HepG2 (cell line): ENCODE measurements at regions not wholly inside any gene's neighbourhood (a gene's known extent, or its start where the extent isn't known, plus 50 kb on each side); places are given as distances from the start of the nearest gene placed in this dataset.

Experiments
- ATAC-seq: fragments of 200-7000 bp; cut with Tn5 transposase; 3 replicates; pipeline ENCODE4 v1.9.1; 2020; ENCODE audit warnings: mild to moderate bottlenecking, moderate library complexity
- BruUV-seq: library from RNA; stranded (reverse); fragments of 400-500 nt; replicated peaks from 2 replicates; lab custom pipeline; 2021; lab: Mats Ljungman, UMichigan
- CTCF ChIA-PET: fragments of 300-600 bp; formaldehyde crosslinking; extraction: SDS; loops from one replicate; lab custom pipeline; 2021; ENCODE audit warnings: low total read pairs, inconsistent platforms, low intra/inter-chr PET ratio; lab: Yijun Ruan, JAX
- POLR2A ChIA-PET: fragments of 350-600 bp; sonication (Branson Sonifier 250); formaldehyde crosslinking; loops from one replicate; lab custom pipeline; 2020; ENCODE audit warnings: antibody characterized with exemption, inconsistent platforms; lab: Yijun Ruan, JAX
- DNase-seq: peaks from one replicate; pipeline ENCODE4 v3.0.0-alpha.2; 2015; ENCODE audit warnings: low spot score
- FAIRE-seq: peaks from 3 replicates; lab custom pipeline; 2011; peaks lifted over from hg19 to GRCh38; lab: Jason Lieb, UNC
- H2AFZ ChIP-seq: one replicate; pipeline ENCODE4 v1.6.1; 2011; ENCODE audit warnings: low read length, inconsistent platforms
- H3K27ac ChIP-seq: fragments of 300-600 bp; 3 replicates; pipeline ENCODE4 v1.8.0; 2011; ENCODE audit warnings: mixed run types, mild to moderate bottlenecking, mixed read lengths, low read length, inconsistent platforms; ENCODE audit not compliant: insufficient read depth; ENCODE audit errors: extremely low read length
- H3K27me3 ChIP-seq, 2 experiments: fragments of 200-600 bp in 1 of 2; 2 replicates in 1 of 2; 3 replicates in 1 of 2; pipeline versions ENCODE4 v1.6.0 to v1.8.0; 2011; ENCODE audit warnings: low read length in 2 of 2, mild to moderate bottlenecking in 2 of 2, moderate library complexity in 2 of 2, inconsistent platforms in 1 of 2; ENCODE audit not compliant: insufficient read depth in 2 of 2, control insufficient read depth in 1 of 2
- H3K36me3 ChIP-seq, 2 experiments: fragments of 200-600 bp in 1 of 2; replicated peaks in 1 of 2; 2 replicates in 1 of 2; 3 replicates in 1 of 2; pipeline versions ENCODE4 v1.5.1 to v1.8.0; 2011; ENCODE audit warnings: low read length in 2 of 2, inconsistent platforms in 1 of 2; ENCODE audit not compliant: insufficient read depth in 2 of 2, control insufficient read depth in 1 of 2
- H3K4me1 ChIP-seq: 2 replicates; pipeline ENCODE4 v1.5.1; 2012; ENCODE audit warnings: low read length, inconsistent platforms; ENCODE audit not compliant: insufficient read depth
- H3K4me2 ChIP-seq: 2 replicates; pipeline ENCODE4 v1.6.0; 2011; ENCODE audit warnings: low read depth, low read length, inconsistent platforms
- H3K4me3 ChIP-seq, 3 experiments: fragments of 200-600 bp in 1 of 3; sonication (generic), shearing (Covaris generic) in 1 of 3; replicated peaks in 1 of 3; 2 replicates each; pipeline ENCODE4 v1.5.1; 2011 to 2016; ENCODE audit warnings: low read length in 3 of 3, inconsistent platforms in 2 of 3, low read depth in 2 of 3, mild to moderate bottlenecking in 2 of 3, control low read depth in 1 of 3, mixed read lengths in 1 of 3; ENCODE audit not compliant: insufficient read depth in 1 of 3
- H3K79me2 ChIP-seq: one replicate; pipeline ENCODE4 v1.6.1; 2011; ENCODE audit warnings: low read length, inconsistent platforms; ENCODE audit not compliant: insufficient read depth
- H3K9ac ChIP-seq: 2 replicates; pipeline ENCODE4 v1.6.0; 2011; ENCODE audit warnings: mild to moderate bottlenecking, low read depth, low read length, inconsistent platforms; ENCODE audit not compliant: insufficient read depth
- H3K9me3 ChIP-seq: 2 replicates; pipeline ENCODE4 v1.5.1; 2012; ENCODE audit warnings: mild to moderate bottlenecking, low read length
- H4K20me1 ChIP-seq: 2 replicates; pipeline ENCODE4 v1.6.0; 2011; ENCODE audit warnings: inconsistent platforms, mild to moderate bottlenecking, low read length, moderate library complexity; ENCODE audit not compliant: insufficient read depth
- ADNP ChIP-seq: sonication (generic); formaldehyde crosslinking; IDR thresholded peaks from 2 replicates; pipeline ENCODE4 v1.4.0; 2020; ENCODE audit warnings: missing genetic modification reagents
- CHD2 ChIP-seq: IDR thresholded peaks from 2 replicates; pipeline ENCODE4 v1.6.1; 2011; ENCODE audit warnings: low read depth, low read length, improper control_type of control experiment
- HES4 ChIP-seq: sonication (generic); formaldehyde crosslinking; IDR thresholded peaks from 2 replicates; pipeline ENCODE4 v1.9.0; 2021; ENCODE audit warnings: mild to moderate bottlenecking, missing genetic modification reagents, borderline replicate concordance
- HNRNPH1 ChIP-seq: fragments of 200-400 bp; formaldehyde crosslinking; optimal IDR thresholded peaks from 2 replicates; pipeline ENCODE3; 2017; ENCODE audit warnings: mild to moderate bottlenecking, low read depth, low read length
- MIXL1 ChIP-seq: IDR thresholded peaks from 2 replicates; pipeline ENCODE4 v1.6.1; 2016
- NCOA5 ChIP-seq: sonication (generic); formaldehyde crosslinking; IDR thresholded peaks from 2 replicates; pipeline ENCODE4 v1.4.0; 2020; ENCODE audit warnings: missing genetic modification reagents
- ONECUT2 ChIP-seq: sonication (generic); formaldehyde crosslinking; IDR thresholded peaks from 2 replicates; pipeline ENCODE4 v1.4.0; 2020; ENCODE audit warnings: missing genetic modification reagents
- TIGD3 ChIP-seq: sonication (generic); formaldehyde crosslinking; IDR thresholded peaks from 2 replicates; pipeline ENCODE4 v1.5.1; 2020; ENCODE audit warnings: mild to moderate bottlenecking, missing genetic modification reagents, borderline replicate concordance
- TSC22D2 ChIP-seq: sonication (generic); formaldehyde crosslinking; IDR thresholded peaks from 2 replicates; pipeline ENCODE4 v1.5.1; 2020; ENCODE audit warnings: missing genetic modification reagents, mild to moderate bottlenecking, borderline replicate concordance
- ZFP36 ChIP-seq: fragments of 150-350 bp; IDR thresholded peaks from 2 replicates; pipeline ENCODE4 v1.6.1; 2018; ENCODE audit warnings: borderline replicate concordance, low read length, low read depth; ENCODE audit not compliant: partially characterized antibody
- ZHX2 ChIP-seq, 2 experiments: sonication (generic) in 1 of 2; formaldehyde crosslinking in 1 of 2; IDR thresholded peaks; 2 replicates each; pipeline versions ENCODE4 v1.6.1 to v1.9.0; 2014 to 2022; ENCODE audit warnings: antibody characterized with exemption in 1 of 2, borderline replicate concordance in 1 of 2, inconsistent platforms in 1 of 2, low read depth in 1 of 2, missing genetic modification reagents in 1 of 2
- whole genome bisulfite sequencing: methylation state at CpG from one replicate; pipeline ENCODE4 v1.1.6; 2017; ENCODE audit warnings: low lambda C conversion rate; 5-methylcytosine and 5-hydroxymethylcytosine counted together
- in situ Hi-C: cut with HindIII; loops from 2 replicates; pipeline ENCODE4 v1.10.0; 2017; ENCODE audit warnings: low pct_unique_long_range_greater_than_20kb; ENCODE audit not compliant: extremely low pct_ligation_motif_present
- intact Hi-C: fragments of 100-400 bp; cut with micrococcal nuclease; formaldehyde crosslinking; loops from one replicate; pipeline ENCODE4 v1.10.0; 2022; ENCODE audit not compliant: unreplicated experiment
- TF ChIP-seq, protein P1 (sequence below): sonication (generic); formaldehyde crosslinking; IDR thresholded peaks from 2 replicates; pipeline ENCODE4 v1.8.1; 2022; ENCODE audit warnings: low read depth, mild to moderate bottlenecking, missing genetic modification reagents

GRCh38 chr5:6260846-6261245 is 117.5 kb downstream of the MED10 start:
- POLR2A ChIA-PET: no interaction called here
- FAIRE-seq: no peak
- Histone ChIP-seq H2AFZ (no peak overlapping the region), H3K79me2 (no peaks in the 10 kb centered on the region), H3K4me2 (no peak overlapping the region), H4K20me1 (no peaks in the 10 kb centered on the region), H3K9me3 (no peaks in the 10 kb centered on the region), H3K27me3 (no peaks in the 10 kb centered on the region), H3K4me3 (no peak overlapping the region), H3K36me3 (no peaks in the 10 kb centered on the region), H3K9ac (no peak overlapping the region), H3K4me1 (no peaks in the 10 kb centered on the region), H3K27ac (no peak overlapping the region)
- in situ Hi-C loops: no loop called here
- intact Hi-C loops: no loop called here
- TF ChIP-seq MIXL1 (CRISPR knock-in tag): no peak
- no peak for TF ChIP-seq HES4 (CRISPR knock-in tag)
- no peak for TF ChIP-seq ADNP (CRISPR knock-in tag)
- TF ChIP-seq, protein P1, sequence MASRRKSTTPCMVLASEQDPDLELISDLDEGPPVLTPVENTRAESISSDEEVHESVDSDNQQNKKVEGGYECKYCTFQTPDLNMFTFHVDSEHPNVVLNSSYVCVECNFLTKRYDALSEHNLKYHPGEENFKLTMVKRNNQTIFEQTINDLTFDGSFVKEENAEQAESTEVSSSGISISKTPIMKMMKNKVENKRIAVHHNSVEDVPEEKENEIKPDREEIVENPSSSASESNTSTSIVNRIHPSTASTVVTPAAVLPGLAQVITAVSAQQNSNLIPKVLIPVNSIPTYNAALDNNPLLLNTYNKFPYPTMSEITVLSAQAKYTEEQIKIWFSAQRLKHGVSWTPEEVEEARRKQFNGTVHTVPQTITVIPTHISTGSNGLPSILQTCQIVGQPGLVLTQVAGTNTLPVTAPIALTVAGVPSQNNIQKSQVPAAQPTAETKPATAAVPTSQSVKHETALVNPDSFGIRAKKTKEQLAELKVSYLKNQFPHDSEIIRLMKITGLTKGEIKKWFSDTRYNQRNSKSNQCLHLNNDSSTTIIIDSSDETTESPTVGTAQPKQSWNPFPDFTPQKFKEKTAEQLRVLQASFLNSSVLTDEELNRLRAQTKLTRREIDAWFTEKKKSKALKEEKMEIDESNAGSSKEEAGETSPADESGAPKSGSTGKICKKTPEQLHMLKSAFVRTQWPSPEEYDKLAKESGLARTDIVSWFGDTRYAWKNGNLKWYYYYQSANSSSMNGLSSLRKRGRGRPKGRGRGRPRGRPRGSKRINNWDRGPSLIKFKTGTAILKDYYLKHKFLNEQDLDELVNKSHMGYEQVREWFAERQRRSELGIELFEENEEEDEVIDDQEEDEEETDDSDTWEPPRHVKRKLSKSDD (CRISPR knock-in tag): no peak
- TF ChIP-seq TIGD3: no peak
- no peak for TF ChIP-seq TSC22D2 (CRISPR knock-in tag)
- TF ChIP-seq ZFP36: no peak
- TF ChIP-seq ZHX2 (IDR thresholded peaks at IDR 0.05; ENCODE audit: low read depth): no peak
- no peak for TF ChIP-seq ZHX2 (CRISPR knock-in tag; IDR thresholded peaks at IDR 0.05; ENCODE audit: borderline replicate concordance)
- TF ChIP-seq HNRNPH1: no peak
- no peak for TF ChIP-seq NCOA5
- TF ChIP-seq CHD2: no peak
- no peak for TF ChIP-seq ONECUT2 (CRISPR knock-in tag)
- 10% methylated on average over 3 of the region's 3 CpGs for WGBS
- no peak for ATAC-seq
- CTCF ChIA-PET: no interaction called here
- no TSS peak for BruUV-seq
- DNase-seq: no peak
